ENCODE measurements at regions not wholly inside any gene's neighbourhood (a gene's known extent, or its start where the extent isn't known, plus 50 kb on each side); places are given as distances from the start of the nearest gene placed in this dataset.

- Histone ChIP-seq H3K9ac (ENCODE audit: insufficient read depth, low read length) (no peak overlapping the region), H3K4me1 (ENCODE audit: control insufficient read depth, extremely low read depth, insufficient read depth, low read length) (no peaks in the 10 kb centered on the region), H3K9me3 (ENCODE audit: control insufficient read depth, insufficient read depth, low read depth, low read length) (no peaks in the 10 kb centered on the region), H3K79me2 (ENCODE audit: control insufficient read depth, insufficient read depth, low read length) (no peaks in the 10 kb centered on the region), H4K20me1 (ENCODE audit: control insufficient read depth, extremely low read depth, insufficient read depth, low read length) (no peaks in the 10 kb centered on the region), H3K27me3 (ENCODE audit: control insufficient read depth, insufficient read depth, low read length) (no peaks in the 10 kb centered on the region), H3K4me3 (replicated peaks in 1 of 4; ENCODE audit: control extremely low read depth in 1 of 4, insufficient read depth in 1 of 4, low read depth in 3 of 4, low read length in 4 of 4) (no peak overlapping the region), H3K36me3 (ENCODE audit: control insufficient read depth, insufficient read depth, low read length) (no peaks in the 10 kb centered on the region), H2AFZ (ENCODE audit: low read length) (no peak overlapping the region), H3K4me2 (ENCODE audit: extremely low read depth, insufficient read depth, low read length) (no peak overlapping the region), H3K27ac (ENCODE audit: insufficient read depth, low read length) (no peak overlapping the region)
- no peak for DNase-seq (ENCODE audit: low read depth in 2 of 2)
- TF ChIP-seq CTCF (conservative IDR thresholded peaks at IDR 0.05 in 1 of 2, IDR thresholded peaks at IDR 0.05 in 1 of 2; ENCODE audit: low read depth in 1 of 2, low read length in 2 of 2), result no peak
- TF ChIP-seq EZH2 (IDR thresholded peaks at IDR 0.05; ENCODE audit: low read length, missing control alignments), result no peak
Observed at GRCh38 chr4:116110713-116111112, 974.7 kb downstream of the TRAM1L1 start.

GRCh38 chr4:116108606-116109005 is 976.8 kb downstream of the TRAM1L1 start:
- Histone ChIP-seq H3K79me2 (ENCODE audit: control insufficient read depth, insufficient read depth, low read length) (no peaks in the 10 kb centered on the region), H3K9ac (ENCODE audit: insufficient read depth, low read length) (no peak overlapping the region), H3K27ac (ENCODE audit: insufficient read depth, low read length) (no peak overlapping the region), H3K9me3 (ENCODE audit: control insufficient read depth, insufficient read depth, low read depth, low read length) (no peaks in the 10 kb centered on the region), H3K4me2 (ENCODE audit: extremely low read depth, insufficient read depth, low read length) (no peak overlapping the region), H3K27me3 (ENCODE audit: control insufficient read depth, insufficient read depth, low read length) (no peaks in the 10 kb centered on the region), H3K4me3 (replicated peaks in 1 of 4; ENCODE audit: control extremely low read depth in 1 of 4, insufficient read depth in 1 of 4, low read depth in 3 of 4, low read length in 4 of 4) (no peak overlapping the region), H3K36me3 (ENCODE audit: control insufficient read depth, insufficient read depth, low read length) (no peaks in the 10 kb centered on the region), H2AFZ (ENCODE audit: low read length) (no peak overlapping the region), H3K4me1 (ENCODE audit: control insufficient read depth, extremely low read depth, insufficient read depth, low read length) (no peaks in the 10 kb centered on the region), H4K20me1 (ENCODE audit: control insufficient read depth, extremely low read depth, insufficient read depth, low read length) (no peaks in the 10 kb centered on the region)
- no peak for DNase-seq (ENCODE audit: low read depth in 2 of 2)
- no peak for TF ChIP-seq EZH2 (IDR thresholded peaks at IDR 0.05; ENCODE audit: low read length, missing control alignments)
- no peak for TF ChIP-seq CTCF (conservative IDR thresholded peaks at IDR 0.05 in 1 of 2, IDR thresholded peaks at IDR 0.05 in 1 of 2; ENCODE audit: low read depth in 1 of 2, low read length in 2 of 2)

- Histone ChIP-seq H3K9ac (ENCODE audit: insufficient read depth, low read length) (no peak overlapping the region), H3K36me3 (ENCODE audit: control insufficient read depth, insufficient read depth, low read length) (no peaks in the 10 kb centered on the region), H3K9me3 (ENCODE audit: control insufficient read depth, insufficient read depth, low read depth, low read length) (no peaks in the 10 kb centered on the region), H3K79me2 (ENCODE audit: control insufficient read depth, insufficient read depth, low read length) (no peaks in the 10 kb centered on the region), H3K27me3 (ENCODE audit: control insufficient read depth, insufficient read depth, low read length) (no peaks in the 10 kb centered on the region), H2AFZ (ENCODE audit: low read length) (no peak overlapping the region), H3K4me2 (ENCODE audit: extremely low read depth, insufficient read depth, low read length) (no peak overlapping the region), H3K27ac (ENCODE audit: insufficient read depth, low read length) (no peak overlapping the region), H3K4me3 (replicated peaks in 1 of 4; ENCODE audit: control extremely low read depth in 1 of 4, insufficient read depth in 1 of 4, low read depth in 3 of 4, low read length in 4 of 4) (no peak overlapping the region), H3K4me1 (ENCODE audit: control insufficient read depth, extremely low read depth, insufficient read depth, low read length) (no peaks in the 10 kb centered on the region), H4K20me1 (ENCODE audit: control insufficient read depth, extremely low read depth, insufficient read depth, low read length) (no peaks in the 10 kb centered on the region)
- DNase-seq (ENCODE audit: low read depth in 2 of 2), result no peak
- no peak for TF ChIP-seq EZH2 (IDR thresholded peaks at IDR 0.05; ENCODE audit: low read length, missing control alignments)
- no peak for TF ChIP-seq CTCF (conservative IDR thresholded peaks at IDR 0.05 in 1 of 2, IDR thresholded peaks at IDR 0.05 in 1 of 2; ENCODE audit: low read depth in 1 of 2, low read length in 2 of 2)
Observed at GRCh38 chr4:116101321-116101720, 984.1 kb downstream of the TRAM1L1 start.
